Testis (tissue), 2 donors: ENCODE measurements at regions not wholly inside any gene's neighbourhood (a gene's known extent, or its start where the extent isn't known, plus 50 kb on each side); places are given as distances from the start of the nearest gene placed in this dataset.

Experiments
- DNase-seq: peaks from one replicate; pipeline ENCODE4 v3.0.0-alpha.2; 2019
- H3K27ac ChIP-seq, 2 donors: fragments of 200-600 bp; sonication (generic); one replicate each; pipeline ENCODE4 v1.5.1; 2019
- H3K27me3 ChIP-seq: fragments of 200-600 bp; sonication (generic); one replicate; pipeline ENCODE4 v1.5.1; 2019
- H3K36me3 ChIP-seq: fragments of 200-600 bp; sonication (generic); one replicate; pipeline ENCODE4 v1.5.1; 2017; ENCODE audit warnings: low read depth; ENCODE audit errors: missing control alignments
- H3K4me1 ChIP-seq: fragments of 200-600 bp; sonication (generic); one replicate; pipeline ENCODE4 v1.5.1; 2019
- H3K4me3 ChIP-seq, 2 donors: fragments of 200-600 bp; sonication (generic); one replicate each; pipeline ENCODE4 v1.5.1; 2017 to 2019
- H3K9me3 ChIP-seq: fragments of 200-600 bp; sonication (generic); one replicate; pipeline ENCODE4 v1.5.1; 2017
- POLR2A ChIP-seq: fragments of 450-650 bp; IDR thresholded peaks from one replicate; pipeline ENCODE4 v1.6.1; 2017; ENCODE audit warnings: antibody characterized with exemption, mild to moderate bottlenecking, moderate library complexity
- WGBS, 2 donors: methylation state at CpG; one replicate each; pipeline ENCODE4 v1.1.5; 2018; 5-methylcytosine and 5-hydroxymethylcytosine counted together
- intact Hi-C: fragments of 100-400 bp; cut with DNase I; formaldehyde crosslinking; loops from one replicate; pipeline ENCODE4 v1.15.1; 2023; ENCODE audit warnings: low total_unique reads
- TF ChIP-seq, protein P1 (sequence below), 3 experiments: fragments of 450-650 bp in 2 of 3; fragments of 200-600 bp in 1 of 3; sonication (generic) in 1 of 3; IDR thresholded peaks; one replicate each; pipeline ENCODE4 v1.5.1; 2016 to 2019; ENCODE audit warnings: antibody characterized with exemption in 3 of 3, mild to moderate bottlenecking in 2 of 3, moderate library complexity in 1 of 3

DNA sequence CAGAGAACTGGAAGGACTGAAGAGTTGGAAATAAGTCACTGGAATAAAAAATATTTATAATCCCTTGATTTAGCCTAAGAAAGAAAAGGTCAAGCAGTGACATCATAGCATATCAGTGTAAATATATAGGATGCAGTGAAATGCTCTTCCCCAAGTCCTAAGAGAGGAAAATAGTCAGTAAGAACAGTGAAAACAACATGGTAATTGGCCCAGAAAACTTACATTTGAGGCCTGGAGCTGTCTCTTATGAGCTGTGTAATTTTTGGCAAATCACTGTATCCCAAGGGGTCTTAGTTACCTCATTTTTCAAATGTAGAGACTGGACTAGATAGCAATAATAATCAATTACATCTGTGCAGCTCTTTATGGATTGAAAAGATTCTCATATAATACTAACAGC, 255.7 kb upstream of the AR start:
- Histone ChIP-seq H3K4me3 (no peak overlapping the region), H3K36me3 (no peaks in the 10 kb centered on the region), H3K27ac (peak overlapping the region in 1 of 2 donors; percentile 19), H3K9me3 (no peaks in the 10 kb centered on the region), H3K27me3 (no peaks in the 10 kb centered on the region), H3K4me1 (no peaks in the 10 kb centered on the region)
- DNase-seq = no peak
- intact Hi-C loops = no loop called here
- no peak for TF ChIP-seq POLR2A
- TF ChIP-seq, protein P1, sequence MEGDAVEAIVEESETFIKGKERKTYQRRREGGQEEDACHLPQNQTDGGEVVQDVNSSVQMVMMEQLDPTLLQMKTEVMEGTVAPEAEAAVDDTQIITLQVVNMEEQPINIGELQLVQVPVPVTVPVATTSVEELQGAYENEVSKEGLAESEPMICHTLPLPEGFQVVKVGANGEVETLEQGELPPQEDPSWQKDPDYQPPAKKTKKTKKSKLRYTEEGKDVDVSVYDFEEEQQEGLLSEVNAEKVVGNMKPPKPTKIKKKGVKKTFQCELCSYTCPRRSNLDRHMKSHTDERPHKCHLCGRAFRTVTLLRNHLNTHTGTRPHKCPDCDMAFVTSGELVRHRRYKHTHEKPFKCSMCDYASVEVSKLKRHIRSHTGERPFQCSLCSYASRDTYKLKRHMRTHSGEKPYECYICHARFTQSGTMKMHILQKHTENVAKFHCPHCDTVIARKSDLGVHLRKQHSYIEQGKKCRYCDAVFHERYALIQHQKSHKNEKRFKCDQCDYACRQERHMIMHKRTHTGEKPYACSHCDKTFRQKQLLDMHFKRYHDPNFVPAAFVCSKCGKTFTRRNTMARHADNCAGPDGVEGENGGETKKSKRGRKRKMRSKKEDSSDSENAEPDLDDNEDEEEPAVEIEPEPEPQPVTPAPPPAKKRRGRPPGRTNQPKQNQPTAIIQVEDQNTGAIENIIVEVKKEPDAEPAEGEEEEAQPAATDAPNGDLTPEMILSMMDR (IDR thresholded peaks at IDR 0.05) = no peak

DNA sequence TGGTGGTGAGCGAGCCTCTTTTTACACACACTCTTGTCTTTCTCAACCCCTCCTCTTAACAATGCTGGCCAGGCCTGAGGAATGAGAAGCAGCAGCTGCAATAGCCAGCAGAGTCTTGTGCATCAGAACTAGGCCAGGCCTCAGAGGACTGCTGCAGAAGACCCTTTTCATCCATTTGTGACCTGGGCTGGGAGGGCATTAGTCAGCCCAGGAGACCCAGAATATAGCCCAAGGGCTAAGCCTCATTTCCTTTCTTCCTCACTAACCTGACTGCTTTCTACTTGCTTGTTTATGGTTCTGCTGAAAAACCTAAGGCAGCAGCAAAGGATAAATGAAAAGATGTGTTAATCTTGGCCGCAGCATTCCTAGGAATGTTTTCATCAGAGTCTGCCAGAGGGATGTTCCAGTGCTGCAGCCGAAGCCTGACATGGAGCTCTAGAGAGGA, 254.7 kb upstream of the AR start:
- Histone ChIP-seq H3K36me3 (no peaks in the 10 kb centered on the region), H3K27me3 (no peaks in the 10 kb centered on the region), H3K4me3 (no peak overlapping the region), H3K4me1 (no peaks in the 10 kb centered on the region), H3K27ac (peak overlapping the region in 1 of 2 donors; percentile 19), H3K9me3 (no peaks in the 10 kb centered on the region)
- 45 to 55% methylated on average over 3 of the region's 3 CpGs for WGBS, 2 donors
- DNase-seq = peak; percentile 20
- intact Hi-C loops = no loop called here
- no peak for TF ChIP-seq POLR2A
- TF ChIP-seq, protein P1 (IDR thresholded peaks at IDR 0.05) = no peak

GRCh38 chrX:67290489-67291220, 253.2 kb upstream of the AR start:
- Histone ChIP-seq H3K36me3 (no peaks in the 10 kb centered on the region), H3K9me3 (no peaks in the 10 kb centered on the region), H3K27ac (no peak overlapping the region), H3K4me3 (no peak overlapping the region), H3K4me1 (no peaks in the 10 kb centered on the region), H3K27me3 (no peaks in the 10 kb centered on the region)
- DNase-seq = no peak
- TF ChIP-seq, protein P1 (IDR thresholded peaks at IDR 0.05) = no peak
- TF ChIP-seq POLR2A = no peak
- intact Hi-C loops = no loop called here
- 34 to 42% methylated on average over 4 of the region's 4 CpGs for WGBS, 2 donors

DNA sequence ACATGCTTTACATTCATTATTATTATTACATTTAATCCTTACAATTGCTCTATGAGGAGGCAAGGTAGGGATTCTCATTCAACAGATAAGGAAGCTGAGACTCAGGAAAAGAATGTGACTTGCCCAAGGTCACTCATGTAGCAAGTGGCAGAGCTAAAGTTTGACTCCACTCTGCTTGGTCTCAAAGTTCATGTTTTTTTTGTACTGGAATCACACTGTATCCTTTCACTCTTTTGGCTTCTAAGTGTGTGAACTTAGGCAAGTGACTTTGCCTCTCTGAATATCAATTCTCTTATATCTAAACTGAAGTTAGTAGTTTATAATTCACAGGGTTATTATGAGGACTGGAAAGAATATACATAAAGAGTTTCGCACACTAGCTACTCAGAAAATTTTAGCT, 247.9 kb upstream of the AR start:
- Histone ChIP-seq H3K27me3 (no peaks in the 10 kb centered on the region), H3K27ac (no peak overlapping the region), H3K9me3 (no peaks in the 10 kb centered on the region), H3K36me3 (no peaks in the 10 kb centered on the region), H3K4me1 (no peaks in the 10 kb centered on the region), H3K4me3 (no peak overlapping the region)
- DNase-seq = peak; percentile 16
- WGBS, 2 donors = 68 to 70% methylated on average over 1 of the region's 1 CpG
- intact Hi-C loops = no loop called here
- TF ChIP-seq, protein P1 (IDR thresholded peaks at IDR 0.05) = no peak
- no peak for TF ChIP-seq POLR2A

GRCh38 chrX:67296395-67296794, 247.4 kb upstream of the AR start:
- intact Hi-C loops = no loop called here
- Histone ChIP-seq H3K27me3 (no peaks in the 10 kb centered on the region), H3K4me3 (no peak overlapping the region), H3K4me1 (no peaks in the 10 kb centered on the region), H3K9me3 (no peaks in the 10 kb centered on the region), H3K27ac (no peak overlapping the region), H3K36me3 (no peaks in the 10 kb centered on the region)
- no peak for TF ChIP-seq POLR2A
- WGBS, 2 donors = 17 to 40% methylated on average over 1 of the region's 1 CpG
- DNase-seq = peak; percentile 29
